ENCODE measurements at regions not wholly inside any gene's neighbourhood (a gene's known extent, or its start where the extent isn't known, plus 50 kb on each side); places are given as distances from the start of the nearest gene placed in this dataset.
"Not testable (repeated sequence)": the region's sequence is repeated elsewhere in the genome, so short reads cannot be mapped to it uniquely, and the experiment has no call there.

DNA sequence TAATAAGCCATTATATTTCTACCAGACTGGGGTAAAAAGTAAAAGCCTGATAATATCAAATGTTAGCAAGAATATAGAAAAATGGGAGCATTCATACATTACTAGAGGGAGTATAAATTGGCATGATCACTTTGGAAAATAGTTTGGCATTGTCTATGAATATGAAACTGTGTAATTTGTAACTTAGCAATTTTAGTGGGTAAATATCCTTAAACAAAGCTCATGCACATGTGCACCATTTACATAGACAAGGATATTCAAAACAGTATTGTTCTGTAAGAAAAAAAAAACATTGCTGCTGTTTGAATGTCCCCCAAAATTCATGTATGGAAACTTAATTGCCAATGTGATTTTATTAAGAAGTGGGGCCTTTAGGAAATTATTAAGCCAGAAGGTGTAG lies 166.4 kb upstream of the SLC27A6 start:
- no peak for DNase-seq (ENCODE audit: low read depth)

DNA sequence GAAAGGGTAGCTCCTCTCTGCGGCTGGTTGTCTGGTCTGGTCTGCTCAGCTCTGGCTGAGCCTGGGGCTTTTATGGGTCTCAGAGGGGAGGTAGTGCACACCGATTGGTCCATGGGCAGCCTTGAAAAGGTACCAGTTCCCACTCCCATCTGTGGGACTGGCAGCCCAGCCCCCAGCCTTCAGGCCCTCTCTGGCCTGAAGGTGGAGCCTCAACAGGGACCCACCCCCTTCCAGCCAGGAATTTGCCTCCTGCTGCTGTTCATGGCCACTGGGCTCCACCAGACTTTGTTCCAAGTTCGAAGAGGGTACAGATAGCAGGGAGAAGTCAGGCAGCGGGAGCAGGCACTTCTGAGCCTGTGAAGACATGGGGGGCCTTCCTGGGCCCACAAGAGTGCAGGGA lies 165.3 kb upstream of the SLC27A6 start:
- no peak for DNase-seq (ENCODE audit: low read depth)

DNA sequence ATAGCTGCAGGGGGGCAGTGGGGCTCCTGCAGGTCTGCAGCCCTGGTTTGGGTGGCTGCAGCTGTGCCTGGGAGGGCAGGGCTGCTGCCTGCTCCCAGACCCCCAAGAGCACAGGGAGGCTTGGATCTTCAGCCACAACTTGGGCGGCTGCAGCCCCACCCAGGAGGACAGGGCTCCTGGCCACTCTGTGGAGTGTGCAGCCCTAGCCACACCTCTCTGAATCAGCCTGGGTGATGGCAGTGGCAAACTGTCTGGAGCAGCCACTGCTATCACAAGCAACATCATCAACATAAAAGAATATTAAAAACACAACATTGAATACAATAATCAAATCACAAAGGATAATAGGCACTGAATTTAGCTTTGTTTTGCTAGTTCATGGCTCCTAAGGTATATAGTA lies 164.9 kb upstream of the SLC27A6 start:
- DNase-seq (ENCODE audit: low read depth) = no peak

DNA sequence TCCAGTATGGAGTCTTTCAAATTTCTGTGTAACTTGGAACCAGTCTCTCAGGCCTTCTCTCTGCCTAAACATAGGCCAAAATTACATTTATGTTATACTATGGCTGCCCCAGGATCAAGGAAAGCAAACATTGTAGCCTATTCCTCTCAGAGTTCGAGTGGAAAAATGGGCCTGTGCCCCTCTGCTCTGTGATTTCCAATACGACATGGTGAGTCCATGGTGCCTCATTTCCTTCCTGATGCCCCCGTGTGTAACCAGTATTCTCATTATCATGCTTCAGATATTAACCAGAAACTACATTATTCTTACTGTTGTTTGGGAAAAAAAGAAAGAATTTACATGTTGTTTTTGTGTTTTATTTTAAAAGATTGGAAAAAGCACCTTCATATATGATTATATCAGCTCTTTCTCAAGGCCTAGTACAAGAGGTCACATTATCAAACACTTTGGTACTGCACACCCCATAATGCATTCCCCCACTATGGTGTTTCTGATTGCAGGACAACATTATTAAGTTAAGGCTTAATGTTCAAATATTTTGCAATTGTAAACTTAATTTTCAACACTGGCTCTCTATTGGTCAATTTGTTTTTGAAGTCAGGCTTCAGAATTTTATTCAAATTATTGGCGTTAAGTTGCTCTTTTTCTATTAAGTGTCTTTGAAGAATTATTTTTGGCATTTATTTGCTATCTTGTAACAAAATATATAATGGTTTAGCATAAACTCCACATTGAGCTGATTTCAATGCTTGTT lies 151.8 kb upstream of the SLC27A6 start:
- no peak for DNase-seq (ENCODE audit: low read depth)

DNA sequence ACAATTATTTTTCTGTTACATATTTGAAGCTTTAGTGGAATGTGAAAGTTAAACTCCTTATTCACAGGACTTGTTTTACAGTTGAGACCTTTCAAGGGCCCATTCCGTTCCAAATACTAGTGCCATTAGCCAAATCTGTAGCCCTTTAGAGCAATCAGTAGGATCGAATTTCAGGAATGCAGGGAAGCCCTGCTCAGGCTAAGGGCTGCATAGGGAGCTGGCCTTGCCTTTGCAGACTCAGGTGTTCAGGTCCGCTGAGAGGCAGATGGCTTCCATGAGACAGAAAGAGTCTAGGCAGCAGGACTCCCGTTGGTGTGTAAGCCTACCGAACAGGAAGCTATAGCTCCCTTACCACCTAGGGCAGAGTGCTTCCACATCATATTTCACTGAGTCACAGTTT lies 150.1 kb upstream of the SLC27A6 start:
- DNase-seq (ENCODE audit: low read depth) = no peak

DNA sequence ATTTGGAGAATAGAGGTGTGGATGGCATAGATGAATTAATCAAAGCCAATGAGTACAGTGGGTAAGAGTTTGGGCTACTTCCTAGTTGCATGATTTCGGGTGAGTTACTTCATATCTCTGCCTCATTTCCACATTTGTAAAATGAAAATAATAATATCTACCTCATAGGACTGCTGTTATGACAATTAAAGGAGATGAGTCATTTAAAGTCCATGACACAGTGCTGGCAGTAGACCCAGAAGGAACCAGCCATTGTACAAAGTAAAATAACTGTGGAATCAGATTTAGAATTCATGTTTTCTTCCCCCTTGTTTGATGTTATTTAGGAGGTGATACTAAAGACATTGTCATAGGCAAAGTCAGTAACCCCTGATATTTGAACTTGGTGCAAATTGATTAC lies 139.5 kb upstream of the SLC27A6 start:
- no peak for DNase-seq (ENCODE audit: low read depth)

DNA sequence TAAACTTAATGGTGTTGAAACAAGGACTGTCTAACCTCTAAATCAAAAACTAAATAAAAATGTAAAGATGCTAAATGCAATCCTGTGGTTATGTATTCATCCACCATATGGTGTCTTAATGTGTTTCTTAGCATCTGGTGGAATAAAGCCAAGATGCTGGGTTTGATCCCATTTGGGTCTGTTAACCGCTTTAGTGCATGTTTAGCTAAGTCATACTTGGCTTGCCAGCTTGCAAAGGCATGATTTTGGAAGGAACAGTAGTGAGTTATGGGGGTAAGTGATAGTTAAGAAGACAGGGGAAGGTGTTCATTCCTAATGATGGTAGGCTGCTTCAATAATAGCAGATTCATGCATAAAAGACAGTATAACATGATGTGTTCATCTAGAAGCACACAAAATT lies 139.0 kb upstream of the SLC27A6 start:
- no peak for DNase-seq (ENCODE audit: low read depth)

DNA sequence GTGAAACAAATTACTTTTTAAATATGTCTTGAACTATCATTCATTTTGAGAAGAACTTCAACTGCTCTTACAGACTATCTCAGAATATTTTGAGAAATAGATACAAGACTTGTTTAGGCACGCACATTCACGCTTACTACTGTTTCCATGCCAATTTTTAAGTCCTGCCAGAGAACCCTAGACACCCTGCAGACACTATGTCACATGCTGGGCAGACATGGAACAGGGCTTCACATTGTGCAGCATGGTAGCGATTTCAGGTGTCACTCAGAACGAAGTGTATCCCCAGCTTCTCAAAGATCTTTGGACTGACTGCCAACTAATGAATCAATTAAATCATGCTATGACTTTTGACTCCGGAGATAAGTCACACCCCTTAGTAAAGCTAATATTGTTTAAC lies 128.7 kb upstream of the SLC27A6 start:
- no peak for DNase-seq (ENCODE audit: low read depth)

DNA sequence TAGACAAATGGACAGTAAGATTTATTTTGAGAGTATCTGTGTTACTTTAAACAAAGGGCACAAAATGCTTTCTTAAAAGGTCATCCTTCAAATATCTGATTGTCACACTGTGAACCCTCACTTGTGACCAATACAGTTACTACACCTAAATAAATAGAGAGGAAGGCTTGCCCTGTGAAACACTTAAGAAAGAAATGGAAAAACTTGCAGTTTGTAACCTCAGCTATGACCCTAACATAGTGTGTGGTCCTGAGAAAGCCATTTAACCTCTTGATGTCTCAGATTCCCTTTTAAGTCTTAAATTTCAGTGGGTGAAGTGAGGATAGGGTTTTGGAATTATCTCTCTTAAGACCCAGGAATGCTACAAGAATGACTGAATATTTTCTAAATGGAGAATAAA lies 126.7 kb upstream of the SLC27A6 start:
- DNase-seq (ENCODE audit: low read depth) = no peak

DNA sequence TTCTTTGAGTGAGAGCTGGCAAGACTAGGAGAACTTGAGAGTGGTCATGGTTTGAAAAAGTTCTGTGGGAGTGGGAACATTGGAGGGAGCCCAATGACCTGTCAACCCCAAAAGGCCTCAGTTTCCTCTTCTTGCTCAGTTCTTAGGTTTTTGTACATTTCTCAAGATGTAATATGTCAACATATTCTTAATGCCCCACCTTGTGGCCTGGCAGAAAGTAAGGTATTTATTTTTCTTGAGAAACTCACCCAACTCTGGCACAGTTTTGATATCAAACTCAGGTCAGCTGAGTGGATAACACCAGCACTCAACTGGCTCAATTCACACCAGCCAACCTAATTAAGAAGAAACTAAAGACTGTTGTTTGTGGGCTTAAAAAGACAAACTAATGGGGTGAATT lies 123.0 kb upstream of the SLC27A6 start:
- DNase-seq (ENCODE audit: low read depth) = no peak

DNA sequence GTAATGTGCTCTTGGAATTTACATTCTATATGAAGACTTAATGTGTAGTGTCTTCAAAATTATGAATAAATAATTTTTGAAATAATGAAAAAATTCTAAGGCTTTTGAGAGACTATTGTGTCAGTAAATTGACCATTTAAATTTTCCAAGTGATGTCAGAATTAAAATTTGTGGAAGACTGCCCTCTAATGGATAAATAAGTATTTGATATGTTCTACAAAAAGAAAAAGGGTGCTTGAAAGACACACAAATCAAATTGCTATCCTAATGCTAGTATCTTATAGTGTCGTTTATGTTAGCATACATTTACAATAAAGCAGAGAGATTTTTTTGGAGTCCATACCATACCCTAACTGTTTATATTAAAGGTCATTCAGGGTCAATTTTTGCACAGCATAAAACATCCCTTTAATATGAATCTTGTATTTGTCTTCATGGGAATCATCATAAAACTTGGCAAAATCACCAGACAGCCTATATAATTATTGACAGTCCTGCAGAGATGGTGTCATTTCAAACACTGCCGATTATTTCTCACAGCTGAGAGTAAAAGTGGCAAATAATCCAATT lies 120.8 kb upstream of the SLC27A6 start:
- DNase-seq (ENCODE audit: low read depth) = peak; percentile 1

DNA sequence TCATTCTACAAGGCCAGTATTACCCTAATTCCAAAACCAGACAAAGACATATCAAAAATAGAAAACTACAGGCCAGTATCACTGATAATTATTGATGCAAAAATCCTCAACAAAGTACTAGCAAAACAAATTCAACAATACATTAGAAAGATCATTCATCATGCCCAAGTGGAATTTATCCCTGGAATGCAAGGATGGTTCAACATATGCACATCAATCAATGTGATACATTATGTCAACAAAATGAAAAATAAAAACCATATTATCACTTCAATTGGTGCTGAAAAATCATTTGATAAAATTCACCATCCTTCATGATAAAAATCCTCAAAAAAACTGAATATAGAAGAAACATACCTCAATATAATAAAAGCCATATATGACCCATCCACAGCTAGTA lies 115.2 kb upstream of the SLC27A6 start:
- no peak for DNase-seq (ENCODE audit: low read depth)

DNA sequence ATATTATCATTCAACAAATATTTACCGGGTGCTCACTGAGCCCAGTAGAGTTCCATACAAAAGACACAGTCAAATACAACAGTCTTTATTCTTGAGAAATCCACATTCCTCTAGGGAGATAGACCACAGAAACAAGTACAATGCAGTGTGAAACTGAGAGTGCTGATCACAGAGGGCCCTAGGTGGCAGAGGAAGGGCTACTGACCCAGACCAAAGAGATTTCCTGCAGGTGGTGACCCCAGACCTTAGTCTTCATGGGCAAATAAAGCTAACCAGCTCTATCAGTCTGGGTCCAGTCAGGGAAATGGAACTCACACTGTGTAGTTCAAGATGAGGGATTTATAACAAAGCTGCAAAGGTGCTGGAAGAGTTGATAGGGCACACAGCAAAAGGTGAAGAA lies 110.4 kb upstream of the SLC27A6 start:
- no peak for DNase-seq (ENCODE audit: low read depth)

DNA sequence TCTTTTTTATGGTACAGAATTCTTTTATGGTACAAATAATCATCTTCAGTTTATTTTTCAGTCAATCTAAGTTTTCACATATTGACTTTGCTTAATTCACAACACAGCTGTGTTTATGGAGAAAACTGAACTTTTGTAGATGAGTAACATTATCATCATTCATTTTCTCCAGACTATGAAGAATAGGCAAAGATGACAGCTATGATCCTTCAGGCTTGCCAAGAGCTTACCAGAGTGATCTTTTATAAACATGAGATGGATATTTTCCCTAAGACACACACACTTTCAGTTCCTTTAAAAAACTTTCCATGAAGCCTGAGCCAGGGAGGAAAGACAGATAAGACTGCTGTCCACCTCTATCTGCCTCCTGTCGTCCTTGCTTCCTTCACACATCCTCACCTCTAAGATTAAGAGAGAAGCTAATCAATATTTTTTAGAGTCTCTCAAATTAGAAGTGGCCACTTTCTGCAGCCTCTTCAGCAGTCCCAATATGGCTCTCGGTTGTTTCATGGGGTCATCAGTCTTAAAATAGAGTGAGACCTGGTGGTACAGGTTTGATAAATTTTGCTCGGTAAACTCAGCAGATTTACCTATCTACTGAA lies 108.1 kb upstream of the SLC27A6 start:
- DNase-seq (ENCODE audit: low read depth) = no peak

DNA sequence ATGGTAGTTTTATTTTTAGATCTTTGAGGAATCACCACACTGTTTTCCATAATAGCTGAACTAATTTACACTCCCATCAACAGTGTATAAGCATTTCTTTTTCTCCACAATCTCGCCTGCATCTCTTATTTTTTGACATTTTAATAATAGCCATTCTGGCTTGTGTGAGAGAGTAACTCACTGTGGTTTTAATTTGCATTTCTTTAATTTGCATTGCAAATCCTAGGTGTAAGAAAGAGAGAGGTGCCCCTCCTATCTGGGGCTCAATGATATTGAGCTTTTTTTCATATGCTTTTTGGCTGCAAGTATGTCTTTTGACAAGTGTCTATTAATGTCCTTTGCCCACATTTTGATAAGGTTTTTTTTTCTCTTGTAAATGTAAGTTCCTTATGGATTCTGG lies 106.3 kb upstream of the SLC27A6 start:
- no peak for DNase-seq (ENCODE audit: low read depth)

DNA sequence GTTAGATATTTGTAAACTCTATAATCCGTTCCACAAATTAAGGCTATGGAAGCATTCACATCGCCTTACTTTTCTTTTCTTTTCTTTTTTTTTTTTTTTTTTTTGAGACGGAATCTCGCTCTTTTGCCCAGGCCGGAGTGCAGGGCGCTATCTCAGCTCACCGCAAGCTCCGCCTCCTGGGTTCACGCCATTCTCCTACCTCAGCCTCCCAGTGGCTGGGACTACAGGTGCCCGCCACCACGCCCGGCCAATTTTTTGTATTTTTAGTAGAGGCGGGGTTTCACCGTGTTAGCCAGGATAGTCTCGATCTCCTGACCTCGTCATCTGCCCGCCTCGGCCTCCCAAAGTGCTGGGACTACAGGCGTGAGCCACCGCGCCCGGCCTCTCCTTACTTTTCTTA lies 104.1 kb upstream of the SLC27A6 start:
- not testable (repeated sequence) for DNase-seq (ENCODE audit: low read depth)

DNA sequence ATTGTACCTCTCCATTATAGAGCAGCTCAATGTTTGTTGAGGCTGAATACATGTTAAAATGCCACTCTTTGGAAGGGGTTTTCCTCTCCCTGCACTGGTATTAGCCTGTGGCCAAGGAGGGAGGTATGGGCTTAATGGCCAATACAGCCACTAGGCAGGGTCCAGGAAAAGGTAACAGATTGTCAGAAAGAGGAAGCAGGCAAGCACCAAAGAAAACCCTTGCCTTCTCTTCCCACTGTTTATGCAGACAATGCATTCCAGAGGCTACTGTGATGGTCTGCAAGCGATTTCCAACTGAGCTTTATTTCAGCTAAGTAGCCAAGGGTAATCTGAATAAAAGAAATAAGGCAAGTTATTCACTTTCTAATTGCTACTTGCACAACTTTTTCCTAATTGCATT lies 95.3 kb upstream of the SLC27A6 start:
- no peak for DNase-seq (ENCODE audit: low read depth)

DNA sequence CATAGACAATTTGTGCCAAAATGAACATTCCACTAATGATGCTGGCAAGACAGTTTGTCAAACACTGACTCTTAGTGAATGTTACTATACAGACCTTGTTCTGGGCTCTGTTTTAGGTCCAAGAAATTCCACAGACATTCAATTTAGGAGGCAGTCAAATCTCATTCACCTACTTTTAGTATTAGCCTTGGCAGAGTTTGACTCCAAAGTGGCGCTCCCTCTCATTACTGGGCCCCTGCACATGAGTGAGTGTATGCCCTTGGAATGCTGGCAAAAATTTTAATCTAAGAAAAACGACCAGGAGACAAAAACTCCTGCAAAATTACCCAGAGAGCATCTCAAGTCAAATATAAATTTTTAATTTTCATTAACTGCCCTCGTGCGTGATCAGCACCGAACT lies 94.9 kb upstream of the SLC27A6 start:
- DNase-seq (ENCODE audit: low read depth) = no peak

DNA sequence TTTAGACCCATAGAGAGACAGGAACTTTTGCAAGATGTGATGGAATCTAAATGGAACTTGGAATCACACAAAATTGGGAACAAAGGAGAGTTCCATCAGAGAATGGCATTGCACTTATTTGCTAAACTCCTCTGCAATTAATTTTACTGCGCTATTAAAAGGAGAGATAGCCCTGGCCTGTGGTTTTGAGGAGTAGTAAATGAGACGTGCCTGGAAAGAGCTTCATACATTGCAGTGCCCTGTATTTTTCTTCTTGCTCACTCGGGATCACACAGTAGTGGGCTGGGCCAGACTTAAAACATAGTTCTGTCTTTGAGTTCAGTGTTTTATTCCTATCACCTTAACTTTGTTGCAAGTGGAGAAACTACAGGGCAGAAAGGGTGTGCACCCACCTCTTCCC lies 94.4 kb upstream of the SLC27A6 start:
- DNase-seq (ENCODE audit: low read depth) = no peak

DNA sequence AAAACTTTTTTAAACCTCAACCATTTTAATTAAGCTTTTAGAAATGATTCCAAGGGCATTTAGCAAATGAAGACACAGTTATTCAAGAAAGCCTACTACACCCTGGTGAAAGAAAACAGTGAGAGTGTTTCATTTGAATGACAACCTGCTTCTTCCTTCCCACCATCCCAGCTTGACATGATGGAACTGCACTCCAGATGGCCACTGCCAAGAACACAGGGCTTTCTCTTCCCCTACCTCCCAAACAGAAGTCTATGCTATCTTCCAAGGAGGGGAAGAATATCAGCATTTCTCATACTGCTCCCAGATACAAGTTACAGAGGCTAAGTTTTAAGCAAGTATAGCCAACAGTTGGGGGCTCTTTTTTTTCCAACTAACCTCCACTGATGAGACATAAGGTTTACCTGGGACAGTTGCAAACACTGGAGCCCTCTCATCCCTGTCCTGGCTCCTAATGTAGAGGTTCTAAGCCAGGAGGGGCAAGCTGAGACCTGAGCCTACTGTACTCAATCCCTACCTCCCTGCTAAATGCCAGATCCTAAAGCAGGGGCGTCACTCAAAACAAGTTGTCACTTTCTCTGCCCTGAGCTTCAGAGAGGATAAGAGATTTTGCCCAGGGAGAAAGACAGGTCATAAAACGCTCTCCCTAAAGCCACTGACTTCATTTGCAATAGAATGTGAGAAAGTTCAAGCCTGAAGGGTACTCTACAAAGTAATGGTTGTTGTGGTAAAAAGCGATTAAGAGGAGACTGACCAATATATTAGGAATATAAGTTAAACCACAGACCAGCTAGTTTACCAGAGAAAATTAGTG lies 88.5 kb upstream of the SLC27A6 start:
- DNase-seq (ENCODE audit: low read depth) = no peak

DNA sequence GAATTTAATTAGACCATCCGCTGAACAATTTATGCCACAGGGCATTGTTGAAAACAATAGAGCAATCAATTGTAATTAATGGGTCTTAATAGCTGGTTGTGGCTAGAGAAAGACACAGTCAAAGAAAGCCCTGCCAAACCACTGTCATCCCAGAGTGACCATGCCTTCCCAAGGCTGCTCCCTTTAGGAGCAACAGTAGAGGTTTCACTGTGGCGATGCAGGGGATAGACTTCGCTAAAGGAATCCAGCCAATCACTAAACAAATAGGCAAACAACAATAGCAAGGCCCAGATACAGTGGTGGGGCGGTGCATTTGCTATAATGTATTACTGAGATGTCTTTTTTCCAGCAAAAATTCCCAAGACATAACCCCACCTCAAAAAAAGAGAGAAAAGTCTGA lies 87.8 kb upstream of the SLC27A6 start:
- DNase-seq (ENCODE audit: low read depth) = no peak

DNA sequence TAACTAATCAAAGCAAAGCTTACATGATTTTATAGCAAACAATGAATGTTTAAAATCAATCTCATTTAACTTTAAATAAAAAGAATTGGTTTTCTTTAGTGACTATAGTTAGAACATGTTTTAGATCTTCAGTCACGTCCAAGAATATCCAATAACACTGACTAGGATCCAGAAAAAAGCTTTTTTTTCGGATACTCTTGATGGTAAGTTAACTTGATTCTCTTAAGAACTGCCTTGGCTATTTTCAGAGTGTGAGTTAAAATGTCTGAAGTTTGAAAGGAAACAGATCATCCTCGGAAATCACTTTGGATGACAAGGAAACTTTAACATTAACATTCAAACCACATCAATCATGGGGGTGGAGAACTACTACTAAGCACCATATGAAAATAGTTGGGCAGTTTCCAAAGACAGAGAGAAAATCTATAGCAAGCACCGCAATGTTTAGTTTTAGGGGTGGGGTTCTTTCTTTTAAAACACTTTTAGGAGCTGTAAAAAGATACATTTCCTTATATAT lies 83.7 kb upstream of the SLC27A6 start:
- no peak for DNase-seq (ENCODE audit: low read depth)
